IPS-NIHi11 (cell line): ENCODE measurements at regions not wholly inside any gene's neighbourhood (a gene's known extent, or its start where the extent isn't known, plus 50 kb on each side); places are given as distances from the start of the nearest gene placed in this dataset.
A peak's percentile ranks its signal among the peaks of the same experiment; 100 is the strongest.

ENCODE experiments used
- DNase-seq: peaks from one replicate; pipeline ENCODE4 v3.0.0; 2012; ENCODE audit warnings: mixed read lengths, low spot score

- DNase-seq = no peak
Measured at GRCh38 chr7:18081617-18082016, 54.0 kb upstream of the PRPS1L1 start.

GRCh38 chr7:18082169-18082568, 54.5 kb upstream of the PRPS1L1 start:
- no peak for DNase-seq

- DNase-seq = peak; percentile 69
Measured at GRCh38 chr7:18086165-18087025, 58.7 kb upstream of the PRPS1L1 start.

DNA sequence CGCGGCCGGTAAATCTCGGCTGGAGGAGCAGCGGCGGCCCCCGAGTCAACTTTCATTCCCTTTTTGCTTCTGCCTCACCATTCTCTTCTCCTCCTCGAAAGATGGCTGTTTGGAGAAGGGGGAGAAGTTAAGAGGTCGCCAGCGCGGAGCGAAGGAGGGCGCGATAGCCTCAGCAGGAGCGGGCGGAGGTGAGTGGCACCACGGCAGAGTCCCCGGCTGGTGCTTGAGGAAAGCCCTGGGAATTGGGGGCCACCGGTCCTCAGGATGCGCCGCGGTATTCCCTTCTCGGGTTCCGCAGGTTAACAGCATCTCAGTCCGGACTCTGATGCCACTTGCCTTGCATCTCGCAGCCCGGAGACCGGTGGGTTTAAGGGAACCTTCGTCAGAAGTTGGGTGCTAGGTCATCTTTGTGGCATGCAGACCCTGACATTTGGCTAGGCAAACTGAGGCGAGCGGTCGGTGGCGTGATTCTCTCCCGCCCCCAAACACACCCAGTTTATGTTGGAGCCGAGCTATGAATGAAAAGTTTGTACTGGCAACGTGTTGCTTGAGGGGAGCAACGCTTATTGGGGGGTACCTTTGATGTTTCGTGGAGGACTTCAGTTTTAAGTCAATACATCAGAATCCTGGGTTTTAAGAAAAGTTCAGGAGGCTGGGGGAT, 59.5 kb upstream of the PRPS1L1 start:
- no peak for DNase-seq

GRCh38 chr7:18087687-18088078, 60.0 kb upstream of the PRPS1L1 start:
- DNase-seq = peak; percentile 17

- no peak for DNase-seq
Measured at GRCh38 chr7:18096087-18096486, 68.4 kb upstream of the PRPS1L1 start.

- no peak for DNase-seq
Measured at GRCh38 chr7:18102576-18102975, 74.9 kb upstream of the PRPS1L1 start.

GRCh38 chr7:18103436-18104218, 76.0 kb upstream of the PRPS1L1 start:
- DNase-seq = no peak

DNA sequence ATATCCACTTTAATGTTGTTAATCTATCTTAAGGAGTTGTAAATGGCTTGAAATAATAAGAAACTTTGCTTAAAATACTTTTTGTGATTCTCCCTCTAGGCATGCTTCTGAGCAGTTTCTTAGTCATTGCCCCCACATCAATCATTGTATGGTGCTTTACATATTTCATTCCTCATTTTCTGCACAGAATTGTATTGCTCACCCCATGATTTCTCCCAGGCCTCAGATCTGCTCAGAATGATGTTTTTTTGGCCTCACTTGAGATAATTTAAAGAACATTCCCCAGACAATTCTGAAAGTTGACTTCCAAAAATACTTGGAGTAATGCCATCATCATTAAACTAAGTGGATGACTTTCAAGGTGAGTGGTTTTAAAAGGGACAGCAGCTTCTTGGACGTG, 82.1 kb upstream of the PRPS1L1 start:
- DNase-seq = no peak

- no peak for DNase-seq
Measured at GRCh38 chr7:18116661-18117060, 89.0 kb upstream of the PRPS1L1 start.

DNA sequence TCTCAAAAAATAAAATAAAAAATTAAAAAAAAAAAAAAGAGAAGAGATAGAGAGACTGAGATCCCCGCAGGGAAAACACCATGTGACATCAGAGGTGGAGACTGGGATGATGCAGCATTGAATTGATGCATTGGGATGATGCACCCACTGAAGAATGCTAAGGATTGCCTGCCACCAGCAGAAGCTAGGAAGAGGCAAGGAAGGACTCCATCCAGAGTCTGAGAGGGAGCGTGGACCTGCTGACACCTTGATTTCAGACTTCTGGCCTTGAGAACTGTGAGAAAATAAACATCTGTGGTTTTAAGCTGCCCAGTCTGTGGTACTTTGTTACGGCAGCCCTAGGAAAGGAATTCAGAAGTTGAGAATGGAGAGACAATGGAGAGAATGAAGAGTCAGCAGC, 89.8 kb upstream of the PRPS1L1 start:
- DNase-seq = no peak

DNA sequence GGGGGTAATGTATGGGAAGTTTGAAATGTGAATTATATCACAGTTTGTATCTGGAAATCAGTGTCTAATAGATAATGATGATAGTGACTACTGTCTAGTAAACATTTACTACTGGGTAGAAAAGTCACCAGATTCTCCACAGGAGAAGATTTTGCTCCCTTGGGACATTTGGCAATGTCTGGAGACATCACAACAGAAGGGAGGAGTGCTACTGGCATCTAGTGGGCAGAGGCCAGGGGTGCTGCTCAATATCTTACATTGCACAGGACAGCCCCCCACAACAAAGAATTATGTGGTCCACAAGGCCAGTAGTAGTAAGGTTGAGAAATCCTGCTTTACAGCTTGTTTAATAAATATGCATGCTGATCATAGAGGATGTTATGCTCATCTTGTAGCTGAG, 92.3 kb upstream of the PRPS1L1 start:
- no peak for DNase-seq

- no peak for DNase-seq
Measured at GRCh38 chr7:18123508-18124239, 96.0 kb upstream of the PRPS1L1 start.

DNA sequence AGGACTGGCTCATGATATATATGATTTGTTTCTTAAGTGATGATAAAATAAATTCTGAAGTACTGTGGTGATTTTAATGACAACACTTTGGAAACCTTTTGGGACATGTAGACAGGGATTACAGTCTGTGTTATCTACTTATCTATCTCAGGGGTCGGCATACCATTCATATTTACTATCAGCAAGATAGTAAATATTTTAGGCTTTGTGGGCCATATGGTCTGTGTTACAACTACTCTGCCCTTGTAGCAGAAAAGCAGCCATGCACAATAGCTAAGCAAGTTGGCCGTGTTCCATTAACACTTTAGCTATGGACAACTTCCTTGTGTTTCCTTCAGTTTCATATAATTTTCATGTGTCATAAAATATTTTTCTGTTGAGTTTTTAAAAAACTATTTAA, 97.8 kb upstream of the PRPS1L1 start:
- DNase-seq = no peak

GRCh38 chr7:18126281-18126680, 98.6 kb upstream of the PRPS1L1 start:
- no peak for DNase-seq

- no peak for DNase-seq
Measured at GRCh38 chr7:18128846-18129245, 101.2 kb upstream of the PRPS1L1 start.

GRCh38 chr7:18132811-18133210, 105.2 kb upstream of the PRPS1L1 start:
- no peak for DNase-seq

DNA sequence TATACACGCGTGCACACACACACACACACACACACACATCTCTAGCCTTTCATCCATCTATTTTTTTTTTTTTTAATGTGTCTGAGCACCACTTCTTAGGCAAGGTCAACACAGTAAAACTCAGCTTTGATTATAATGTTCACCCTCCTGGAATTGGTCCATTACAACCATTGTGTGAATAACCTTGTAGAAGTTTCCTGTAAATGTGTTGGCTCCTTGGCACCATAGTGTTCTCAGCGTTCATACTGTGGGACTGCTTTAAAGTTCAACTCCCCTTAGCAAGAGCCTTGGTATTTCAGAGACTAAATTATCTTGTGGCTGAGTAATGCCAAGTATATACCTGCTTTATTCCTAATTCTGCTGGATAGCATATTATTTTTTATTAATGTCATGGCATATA, 106.3 kb upstream of the PRPS1L1 start:
- no peak for DNase-seq

DNA sequence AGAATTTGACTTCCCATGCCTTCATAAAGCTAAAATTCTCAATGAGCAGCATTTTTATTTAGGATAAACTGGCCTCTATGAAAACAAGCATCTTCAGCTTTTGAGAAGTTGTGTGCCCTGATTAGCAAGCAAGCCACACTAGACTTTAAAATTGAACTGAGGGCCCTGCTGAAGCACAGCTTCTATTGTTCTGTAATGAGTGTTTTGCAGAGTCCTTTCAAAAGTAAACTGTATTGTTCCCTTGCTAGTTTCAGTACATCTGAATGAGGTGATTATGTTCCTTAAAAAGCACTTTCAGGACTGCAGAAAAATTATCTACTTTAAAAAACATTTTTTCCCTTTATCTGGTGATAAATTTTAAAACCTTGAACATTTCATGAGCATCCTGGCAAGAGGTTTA, 113.3 kb upstream of the PRPS1L1 start:
- no peak for DNase-seq

DNA sequence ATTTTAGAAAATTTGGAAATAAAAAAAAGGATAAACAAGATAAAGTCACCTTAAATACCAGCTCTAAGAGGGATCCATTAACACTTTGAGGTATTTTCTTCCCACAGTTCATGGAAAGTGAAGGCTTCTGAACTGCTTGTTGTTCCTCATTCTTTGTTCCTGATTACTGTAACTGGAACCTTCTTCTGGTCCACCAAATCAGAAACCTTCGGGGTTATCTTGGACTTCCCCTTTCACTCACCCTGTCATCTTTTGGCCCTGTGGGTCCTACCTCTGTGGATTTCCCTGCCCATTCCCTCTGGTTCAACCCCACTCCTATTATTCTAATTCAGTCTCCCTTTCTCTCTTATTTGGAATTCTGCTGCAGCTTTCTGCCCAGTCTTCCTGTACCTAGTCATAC, 116.5 kb upstream of the PRPS1L1 start:
- no peak for DNase-seq

GRCh38 chr7:18145160-18145559, 117.5 kb upstream of the PRPS1L1 start:
- DNase-seq = no peak

- peak; percentile 9 for DNase-seq
Measured at GRCh38 chr7:18151422-18151821, 123.8 kb upstream of the PRPS1L1 start.
